HG03095 (cell line): ENCODE measurements at regions not wholly inside any gene's neighbourhood (a gene's known extent, or its start where the extent isn't known, plus 50 kb on each side); places are given as distances from the start of the nearest gene placed in this dataset.
A peak's percentile ranks its signal among the peaks of the same experiment; 100 is the strongest.

Source experiments
- ATAC-seq: cut with Tn5 transposase; IDR thresholded peaks from one replicate; pipeline ENCODE4 v1.9.1; 2021; ENCODE audit warnings: moderate library complexity; ENCODE audit not compliant: unreplicated experiment

- ATAC-seq: no peak
Observed at GRCh38 chr2:8418721-8419120, 263.1 kb upstream of the ID2 start.

- peak; percentile 91 for ATAC-seq
Observed at GRCh38 chr2:8421658-8422449, 260.0 kb upstream of the ID2 start.

- ATAC-seq: no peak
Observed at GRCh38 chr2:8422450-8422800, 259.4 kb upstream of the ID2 start.

GRCh38 chr2:8424997-8425900 is 256.6 kb upstream of the ID2 start:
- ATAC-seq: no peak

GRCh38 chr2:8426550-8426949 is 255.3 kb upstream of the ID2 start:
- no peak for ATAC-seq

GRCh38 chr2:8427211-8427610 is 254.6 kb upstream of the ID2 start:
- ATAC-seq: no peak

GRCh38 chr2:8430628-8431027 is 251.2 kb upstream of the ID2 start:
- ATAC-seq: no peak

- no peak for ATAC-seq
Observed at GRCh38 chr2:8431446-8432125, 250.3 kb upstream of the ID2 start.

GRCh38 chr2:8432706-8433336 is 249.0 kb upstream of the ID2 start:
- ATAC-seq: no peak

GRCh38 chr2:8433390-8433789 is 248.5 kb upstream of the ID2 start:
- ATAC-seq: no peak

- ATAC-seq: no peak
Observed at GRCh38 chr2:8435608-8436007, 246.2 kb upstream of the ID2 start.

- no peak for ATAC-seq
Observed at GRCh38 chr2:8436585-8436984, 245.3 kb upstream of the ID2 start.

GRCh38 chr2:8437228-8437948 is 244.5 kb upstream of the ID2 start:
- ATAC-seq: no peak

- ATAC-seq: no peak
Observed at GRCh38 chr2:8437949-8438400, 243.9 kb upstream of the ID2 start.

- ATAC-seq: no peak
Observed at GRCh38 chr2:8438476-8438875, 243.4 kb upstream of the ID2 start.

GRCh38 chr2:8438996-8439395 is 242.9 kb upstream of the ID2 start:
- ATAC-seq: no peak

- ATAC-seq: no peak
Observed at GRCh38 chr2:8440029-8440778, 241.7 kb upstream of the ID2 start.

GRCh38 chr2:8441371-8441770 is 240.5 kb upstream of the ID2 start:
- ATAC-seq: no peak

GRCh38 chr2:8441986-8442385 is 239.9 kb upstream of the ID2 start:
- peak; percentile 54 for ATAC-seq
